ENCODE measurements at regions not wholly inside any gene's neighbourhood (a gene's known extent, or its start where the extent isn't known, plus 50 kb on each side); places are given as distances from the start of the nearest gene placed in this dataset.
A peak's percentile ranks its signal among the peaks of the same experiment; 100 is the strongest.

DNA sequence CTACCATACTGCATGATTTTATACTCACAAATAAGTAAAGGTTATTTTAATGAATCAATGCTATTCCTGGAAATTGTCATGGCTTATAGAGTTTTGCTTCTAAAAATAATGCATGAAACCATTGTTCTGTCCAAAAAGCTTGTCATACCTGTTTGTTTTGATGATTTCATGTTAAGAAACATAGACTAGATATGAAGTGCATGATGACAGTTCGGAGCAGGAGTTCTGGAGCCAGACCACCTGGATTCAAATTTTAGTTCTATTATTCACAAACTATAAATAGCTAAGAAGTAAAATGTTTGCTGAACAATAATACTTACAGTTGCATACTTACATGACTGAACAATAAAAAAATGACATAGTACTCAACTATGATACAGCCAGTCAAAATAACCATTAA, 107.0 kb upstream of the AKR1E2 start:
- CTCF ChIA-PET: no interaction called here
- no peak for DNase-seq

GRCh38 chr10:4718544-4718943, 107.5 kb upstream of the AKR1E2 start:
- no peak overlapping the region for H3K4me3 Mint-ChIP-seq
- H3K9me3 Mint-ChIP-seq: no peaks in the 10 kb centered on the region
- no peaks in the 10 kb centered on the region for H3K36me3 Mint-ChIP-seq
- no peak overlapping the region for H3K27ac Mint-ChIP-seq
- CTCF ChIA-PET: no interaction called here
- DNase-seq: no peak
- H3K27me3 Mint-ChIP-seq: peaks cover 3% of the 10 kb centered on the region
- H3K4me1 Mint-ChIP-seq: no peaks in the 10 kb centered on the region

More for the DNA sequence above, 107.0 kb upstream of the AKR1E2 start:
- Mint-ChIP-seq H3K27ac (no peak overlapping the region), H3K4me1 (no peaks in the 10 kb centered on the region), H3K36me3 (no peaks in the 10 kb centered on the region), H3K9me3 (no peaks in the 10 kb centered on the region), H3K4me3 (no peak overlapping the region), H3K27me3 (peaks cover 3% of the 10 kb centered on the region)

DNA sequence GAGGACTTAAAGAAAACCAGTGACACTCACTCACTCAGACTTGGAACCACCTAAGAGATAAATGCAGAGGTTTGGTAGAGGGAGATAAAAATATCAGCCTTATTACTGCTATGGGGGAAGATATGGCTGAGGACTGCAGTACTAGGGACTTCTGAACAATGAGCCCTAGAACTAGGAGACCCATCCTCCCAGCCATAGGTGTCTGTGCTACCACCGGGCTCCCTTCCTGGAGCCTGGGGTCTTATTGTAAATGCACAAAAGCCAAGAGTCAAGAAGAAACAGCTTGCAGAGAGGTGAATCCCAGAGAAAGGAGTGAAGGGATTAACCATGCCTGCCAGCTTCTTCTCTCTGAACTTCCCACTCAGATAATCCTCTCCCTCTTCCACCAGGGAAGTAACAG, 108.3 kb upstream of the AKR1E2 start:
- no peaks in the 10 kb centered on the region for H3K36me3 Mint-ChIP-seq
- H3K27me3 Mint-ChIP-seq: peaks cover 3% of the 10 kb centered on the region
- H3K9me3 Mint-ChIP-seq: no peaks in the 10 kb centered on the region
- no peak overlapping the region for H3K4me3 Mint-ChIP-seq
- H3K4me1 Mint-ChIP-seq: no peaks in the 10 kb centered on the region
- no peak overlapping the region for H3K27ac Mint-ChIP-seq
- CTCF ChIA-PET: no interaction called here
- no peak for DNase-seq

- no peak for DNase-seq
- no peak overlapping the region for H3K4me3 Mint-ChIP-seq
- CTCF ChIA-PET: no interaction called here
Observed at GRCh38 chr10:4710858-4711257, 115.1 kb upstream of the AKR1E2 start.

DNA sequence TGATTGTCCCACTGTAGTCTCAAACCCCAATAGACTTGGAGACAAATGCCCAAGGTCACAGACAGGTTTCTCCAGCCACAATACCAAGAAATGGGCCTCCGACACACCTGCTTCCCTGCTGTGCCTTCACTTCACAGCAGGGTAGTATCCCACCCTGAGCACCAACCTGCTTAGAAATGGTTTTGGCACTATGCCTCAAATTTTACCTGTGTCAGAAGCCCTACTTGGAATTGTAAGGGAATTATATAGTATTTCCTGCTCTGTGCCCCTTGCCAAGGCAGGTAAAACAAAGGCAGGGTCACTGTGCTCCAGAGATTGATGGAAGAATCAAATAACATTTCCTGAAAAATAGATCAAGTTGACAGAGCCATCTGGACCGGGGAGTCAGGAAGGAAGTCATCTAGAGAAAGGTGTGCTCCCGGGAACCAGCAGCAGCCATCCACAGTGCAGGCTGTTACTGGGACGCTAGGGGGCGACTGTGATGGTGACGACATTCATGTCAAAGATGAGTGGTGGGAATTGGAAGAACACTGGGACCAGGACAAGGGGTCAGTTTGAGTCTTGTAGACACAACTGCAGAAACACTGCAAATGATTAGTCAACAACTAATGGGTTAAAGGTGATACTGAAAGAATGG, 117.8 kb upstream of the AKR1E2 start:
- CTCF ChIA-PET: no interaction called here
- Mint-ChIP-seq H3K27ac (no peak overlapping the region), H3K36me3 (no peaks in the 10 kb centered on the region), H3K4me3 (no peak overlapping the region), H3K4me1 (no peaks in the 10 kb centered on the region), H3K9me3 (no peaks in the 10 kb centered on the region), H3K27me3 (peaks cover 8% of the 10 kb centered on the region)
- peak; percentile 24 for DNase-seq

More at GRCh38 chr10:4710858-4711257, 115.1 kb upstream of the AKR1E2 start:
- H3K27me3 Mint-ChIP-seq: peaks cover 11% of the 10 kb centered on the region
- H3K9me3 Mint-ChIP-seq: no peaks in the 10 kb centered on the region
- H3K36me3 Mint-ChIP-seq: no peaks in the 10 kb centered on the region
- H3K4me1 Mint-ChIP-seq: no peaks in the 10 kb centered on the region
- no peak overlapping the region for H3K27ac Mint-ChIP-seq

- peaks cover 8% of the 10 kb centered on the region for H3K27me3 Mint-ChIP-seq
- no peaks in the 10 kb centered on the region for H3K9me3 Mint-ChIP-seq
- H3K4me3 Mint-ChIP-seq: no peak overlapping the region
- no peaks in the 10 kb centered on the region for H3K36me3 Mint-ChIP-seq
- no peak overlapping the region for H3K27ac Mint-ChIP-seq
- CTCF ChIA-PET: interaction anchor here (1.0 kb wide), 1 partner anchor 8 kb away, joined by 3 read pairs; no protein-coding TSS in a partner anchor
- no peak for DNase-seq
- H3K4me1 Mint-ChIP-seq: no peaks in the 10 kb centered on the region
Observed at GRCh38 chr10:4707221-4707620, 118.8 kb upstream of the AKR1E2 start.

DNA sequence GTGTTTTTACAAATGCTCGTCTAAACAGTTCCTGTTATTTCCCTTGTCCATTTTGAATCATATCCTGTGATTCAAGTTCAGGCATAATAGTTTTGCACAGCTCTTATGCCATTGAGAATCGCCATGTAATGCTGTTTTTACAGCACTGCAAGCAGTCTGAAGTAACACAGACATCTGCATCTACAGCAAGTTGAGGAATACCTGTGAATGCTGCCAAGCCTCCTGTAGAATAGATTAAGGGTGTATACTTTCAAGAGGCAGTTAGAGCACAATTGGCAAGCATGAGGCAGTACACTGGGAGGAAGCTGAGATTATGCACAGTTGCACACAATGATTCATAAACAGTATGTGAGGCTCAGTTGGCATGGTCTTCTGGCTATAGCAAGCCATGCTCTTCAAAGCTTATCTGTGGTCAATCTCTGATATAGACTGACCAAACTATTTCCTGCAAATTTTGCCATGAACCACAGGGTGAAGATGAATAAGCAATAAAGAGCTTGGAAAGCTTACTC, 121.9 kb upstream of the AKR1E2 start:
- H3K4me3 Mint-ChIP-seq: no peak overlapping the region
- CTCF ChIA-PET: no interaction called here
- peaks cover 10% of the 10 kb centered on the region for H3K27me3 Mint-ChIP-seq
- no peaks in the 10 kb centered on the region for H3K4me1 Mint-ChIP-seq
- DNase-seq: no peak
- no peak overlapping the region for H3K27ac Mint-ChIP-seq
- no peaks in the 10 kb centered on the region for H3K9me3 Mint-ChIP-seq
- no peaks in the 10 kb centered on the region for H3K36me3 Mint-ChIP-seq

DNA sequence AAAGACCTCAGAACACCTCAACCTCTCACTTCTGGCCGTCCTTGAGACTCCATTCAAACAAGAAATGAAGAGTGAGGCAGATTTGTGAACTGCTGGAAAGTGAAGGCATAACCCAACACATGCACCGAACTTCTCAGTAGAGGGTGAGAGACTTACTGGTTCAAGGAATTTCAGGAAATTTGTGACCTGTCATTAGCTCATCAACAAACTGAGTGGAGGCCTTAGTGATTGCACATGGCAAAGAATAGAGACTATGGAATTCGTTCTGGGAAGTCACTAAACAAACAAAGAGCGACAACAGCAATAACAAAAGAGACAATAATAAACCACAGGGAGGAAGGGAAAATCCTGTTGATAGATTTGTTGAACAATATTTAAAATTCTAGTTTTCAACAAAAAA, 125.0 kb upstream of the AKR1E2 start:
- H3K27me3 Mint-ChIP-seq: peaks cover 3% of the 10 kb centered on the region
- CTCF ChIA-PET: no interaction called here
- no peaks in the 10 kb centered on the region for H3K4me1 Mint-ChIP-seq
- no peak for DNase-seq
- H3K36me3 Mint-ChIP-seq: no peaks in the 10 kb centered on the region
- H3K27ac Mint-ChIP-seq: no peak overlapping the region
- H3K4me3 Mint-ChIP-seq: no peak overlapping the region
- no peaks in the 10 kb centered on the region for H3K9me3 Mint-ChIP-seq

DNA sequence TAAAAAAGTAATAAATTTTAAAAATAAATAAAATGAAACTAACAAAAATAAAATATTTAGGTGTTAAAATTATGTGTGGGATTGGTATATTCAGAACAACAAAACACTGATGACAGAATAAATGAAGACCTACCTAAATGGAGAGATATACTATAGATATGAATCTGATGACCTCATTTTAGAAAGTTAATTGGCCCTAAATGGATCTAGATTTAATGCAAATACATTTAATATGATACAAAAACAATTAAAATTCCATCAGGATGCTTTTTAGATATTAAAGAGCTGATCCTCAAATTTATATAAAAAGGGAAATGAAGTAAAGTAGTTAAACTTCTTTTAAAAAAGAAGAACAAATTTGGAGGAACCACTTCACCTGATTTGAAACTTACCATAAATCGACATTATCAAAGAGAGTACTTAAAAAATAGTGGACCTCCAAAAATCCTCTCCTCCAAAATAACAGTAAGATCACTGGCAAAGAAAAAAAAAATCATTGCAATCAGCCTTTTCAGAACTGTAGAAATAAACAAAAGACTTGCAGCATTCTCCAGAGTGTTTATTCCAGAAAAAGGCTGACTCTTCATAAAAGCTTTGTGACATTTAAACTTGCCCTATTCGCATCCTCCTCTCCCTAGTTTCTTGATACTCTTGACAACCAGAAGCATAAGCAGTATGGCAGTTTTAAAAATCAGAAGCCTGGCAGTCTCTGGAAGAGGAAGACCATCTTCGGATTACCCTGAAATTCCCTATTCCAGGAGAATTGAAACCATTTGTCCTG, 125.9 kb upstream of the AKR1E2 start:
- Mint-ChIP-seq H3K4me1 (no peaks in the 10 kb centered on the region), H3K4me3 (no peak overlapping the region), H3K27ac (no peak overlapping the region), H3K27me3 (peaks cover 3% of the 10 kb centered on the region), H3K9me3 (no peaks in the 10 kb centered on the region), H3K36me3 (no peaks in the 10 kb centered on the region)
- no peak for DNase-seq
- CTCF ChIA-PET: no interaction called here

- H3K4me3 Mint-ChIP-seq: no peak overlapping the region
- no peaks in the 10 kb centered on the region for H3K9me3 Mint-ChIP-seq
- no peak overlapping the region for H3K27ac Mint-ChIP-seq
- peaks cover 3% of the 10 kb centered on the region for H3K27me3 Mint-ChIP-seq
- CTCF ChIA-PET: interaction anchor here (0.6 kb wide), 1 partner anchor 1569 kb away, joined by 3 read pairs; no protein-coding TSS in a partner anchor
- no peaks in the 10 kb centered on the region for H3K36me3 Mint-ChIP-seq
- no peaks in the 10 kb centered on the region for H3K4me1 Mint-ChIP-seq
- DNase-seq: no peak
Observed at GRCh38 chr10:4698075-4698474, 127.9 kb upstream of the AKR1E2 start.

GRCh38 chr10:4696186-4696585, 129.8 kb upstream of the AKR1E2 start:
- Mint-ChIP-seq H3K4me3 (no peak overlapping the region), H3K4me1 (no peaks in the 10 kb centered on the region), H3K27me3 (peaks cover 3% of the 10 kb centered on the region), H3K9me3 (no peaks in the 10 kb centered on the region), H3K36me3 (no peaks in the 10 kb centered on the region), H3K27ac (no peak overlapping the region)
- DNase-seq: no peak
- CTCF ChIA-PET: no interaction called here

DNA sequence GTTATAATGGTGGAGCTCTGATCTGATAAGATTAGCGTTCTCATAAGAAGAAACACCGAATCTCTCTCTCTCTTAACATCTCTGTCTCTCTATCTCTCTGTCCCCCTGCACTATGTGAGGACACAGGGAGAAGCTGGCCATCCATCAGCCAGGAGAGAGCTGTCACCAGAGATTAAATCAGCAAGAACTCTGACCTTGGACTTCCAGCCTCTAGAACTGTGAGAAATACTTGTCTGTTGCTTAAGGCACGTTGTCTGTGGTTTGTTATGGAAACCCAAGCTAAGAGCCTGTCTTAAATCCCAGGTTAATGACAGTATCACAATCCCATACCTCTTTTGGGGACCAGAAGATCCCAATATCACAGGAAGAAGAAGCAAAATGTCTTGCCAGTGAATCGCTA, 132.0 kb upstream of the AKR1E2 start:
- H3K4me3 Mint-ChIP-seq: no peak overlapping the region
- no peak overlapping the region for H3K27ac Mint-ChIP-seq
- H3K27me3 Mint-ChIP-seq: no peaks in the 10 kb centered on the region
- CTCF ChIA-PET: no interaction called here
- H3K36me3 Mint-ChIP-seq: no peaks in the 10 kb centered on the region
- no peak for DNase-seq
- no peaks in the 10 kb centered on the region for H3K4me1 Mint-ChIP-seq
- H3K9me3 Mint-ChIP-seq: no peaks in the 10 kb centered on the region

- H3K27me3 Mint-ChIP-seq: no peaks in the 10 kb centered on the region
- CTCF ChIA-PET: no interaction called here
- no peak for DNase-seq
- H3K36me3 Mint-ChIP-seq: no peaks in the 10 kb centered on the region
- H3K27ac Mint-ChIP-seq: no peak overlapping the region
- H3K4me3 Mint-ChIP-seq: no peak overlapping the region
- H3K4me1 Mint-ChIP-seq: no peaks in the 10 kb centered on the region
- no peaks in the 10 kb centered on the region for H3K9me3 Mint-ChIP-seq
Observed at GRCh38 chr10:4692206-4692605, 133.8 kb upstream of the AKR1E2 start.

- H3K9me3 Mint-ChIP-seq: no peaks in the 10 kb centered on the region
- H3K36me3 Mint-ChIP-seq: no peaks in the 10 kb centered on the region
- no peaks in the 10 kb centered on the region for H3K27me3 Mint-ChIP-seq
- H3K4me3 Mint-ChIP-seq: no peak overlapping the region
- CTCF ChIA-PET: no interaction called here
- H3K27ac Mint-ChIP-seq: no peak overlapping the region
- DNase-seq: no peak
- no peaks in the 10 kb centered on the region for H3K4me1 Mint-ChIP-seq
Observed at GRCh38 chr10:4691776-4692175, 134.2 kb upstream of the AKR1E2 start.

GRCh38 chr10:4691301-4691700, 134.7 kb upstream of the AKR1E2 start:
- Mint-ChIP-seq H3K4me3 (no peak overlapping the region), H3K27me3 (no peaks in the 10 kb centered on the region), H3K9me3 (no peaks in the 10 kb centered on the region), H3K4me1 (no peaks in the 10 kb centered on the region), H3K27ac (no peak overlapping the region), H3K36me3 (no peaks in the 10 kb centered on the region)
- DNase-seq: no peak
- CTCF ChIA-PET: no interaction called here
